ENCODE measurements at regions not wholly inside any gene's neighbourhood (a gene's known extent, or its start where the extent isn't known, plus 50 kb on each side); places are given as distances from the start of the nearest gene placed in this dataset.

DNA sequence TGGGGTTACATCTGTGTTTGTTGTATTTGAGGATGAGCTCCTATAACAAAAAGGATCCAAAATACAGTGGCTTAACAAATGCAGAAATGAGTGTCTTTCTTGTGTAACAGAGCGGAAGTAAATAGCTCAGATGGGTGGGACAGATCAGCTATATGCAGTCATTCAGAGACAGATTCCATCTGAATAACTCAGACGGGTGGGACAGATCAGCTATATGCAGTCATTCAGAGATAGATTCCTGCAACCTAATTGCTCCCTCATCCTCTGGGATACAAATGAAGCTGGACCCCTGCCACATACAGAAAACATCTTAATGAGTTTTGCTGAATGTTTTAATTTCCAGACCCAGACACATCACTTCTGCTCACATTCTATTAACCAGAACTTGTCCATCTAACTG is 332.3 kb downstream of the BCKDHB start:
- Histone ChIP-seq H3K4me3 (ENCODE audit: severe bottlenecking) (no peak overlapping the region), H3K27me3 (ENCODE audit: insufficient read depth, poor library complexity, severe bottlenecking) (no peaks in the 10 kb centered on the region), H3K36me3 (ENCODE audit: low read depth) (0 out of 2 replicates have a peak, but pooled peaks cover 7% of the 10 kb centered on the region), H3K9me3 (ENCODE audit: severe bottlenecking) (peaks cover 4% of the 10 kb centered on the region), H3K27ac (ENCODE audit: poor library complexity, severe bottlenecking) (peak overlapping the region; percentile 92), H3K4me1 (ENCODE audit: insufficient read depth, poor library complexity, severe bottlenecking) (peaks cover 27% of the 10 kb centered on the region)
- DNase-seq (ENCODE audit: low spot score) (no peak), ATAC-seq (ENCODE audit: low read depth) (peak; percentile 99)
- TF ChIP-seq, protein P1, sequence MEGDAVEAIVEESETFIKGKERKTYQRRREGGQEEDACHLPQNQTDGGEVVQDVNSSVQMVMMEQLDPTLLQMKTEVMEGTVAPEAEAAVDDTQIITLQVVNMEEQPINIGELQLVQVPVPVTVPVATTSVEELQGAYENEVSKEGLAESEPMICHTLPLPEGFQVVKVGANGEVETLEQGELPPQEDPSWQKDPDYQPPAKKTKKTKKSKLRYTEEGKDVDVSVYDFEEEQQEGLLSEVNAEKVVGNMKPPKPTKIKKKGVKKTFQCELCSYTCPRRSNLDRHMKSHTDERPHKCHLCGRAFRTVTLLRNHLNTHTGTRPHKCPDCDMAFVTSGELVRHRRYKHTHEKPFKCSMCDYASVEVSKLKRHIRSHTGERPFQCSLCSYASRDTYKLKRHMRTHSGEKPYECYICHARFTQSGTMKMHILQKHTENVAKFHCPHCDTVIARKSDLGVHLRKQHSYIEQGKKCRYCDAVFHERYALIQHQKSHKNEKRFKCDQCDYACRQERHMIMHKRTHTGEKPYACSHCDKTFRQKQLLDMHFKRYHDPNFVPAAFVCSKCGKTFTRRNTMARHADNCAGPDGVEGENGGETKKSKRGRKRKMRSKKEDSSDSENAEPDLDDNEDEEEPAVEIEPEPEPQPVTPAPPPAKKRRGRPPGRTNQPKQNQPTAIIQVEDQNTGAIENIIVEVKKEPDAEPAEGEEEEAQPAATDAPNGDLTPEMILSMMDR (IDR thresholded peaks at IDR 0.05; ENCODE audit: poor library complexity, severe bottlenecking), result no peak

- no peaks in the 10 kb centered on the region for H3K27me3 ChIP-seq (ENCODE audit: insufficient read depth, poor library complexity, severe bottlenecking)
- H3K36me3 ChIP-seq (ENCODE audit: low read depth), result 0 out of 2 replicates have a peak, but pooled peaks cover 7% of the 10 kb centered on the region
- ATAC-seq (ENCODE audit: low read depth) (no peak), DNase-seq (ENCODE audit: low spot score) (no peak)
- H3K9me3 ChIP-seq (ENCODE audit: severe bottlenecking), result peaks cover 4% of the 10 kb centered on the region
- peaks cover 27% of the 10 kb centered on the region for H3K4me1 ChIP-seq (ENCODE audit: insufficient read depth, poor library complexity, severe bottlenecking)
- H3K27ac ChIP-seq (ENCODE audit: poor library complexity, severe bottlenecking), result peak overlapping the region; percentile 92
- no peak overlapping the region for H3K4me3 ChIP-seq (ENCODE audit: severe bottlenecking)
- TF ChIP-seq, protein P1 (IDR thresholded peaks at IDR 0.05; ENCODE audit: poor library complexity, severe bottlenecking), result no peak
Measured at GRCh38 chr6:80437801-80438200, 331.3 kb downstream of the BCKDHB start.

- TF ChIP-seq, protein P1 (IDR thresholded peaks at IDR 0.05; ENCODE audit: poor library complexity, severe bottlenecking), result no peak
- 0 out of 2 replicates have a peak, but pooled peaks cover 7% of the 10 kb centered on the region for H3K36me3 ChIP-seq (ENCODE audit: low read depth)
- ATAC-seq (ENCODE audit: low read depth) (no peak), DNase-seq (ENCODE audit: low spot score) (no peak)
- peaks cover 27% of the 10 kb centered on the region for H3K4me1 ChIP-seq (ENCODE audit: insufficient read depth, poor library complexity, severe bottlenecking)
- peaks cover 4% of the 10 kb centered on the region for H3K9me3 ChIP-seq (ENCODE audit: severe bottlenecking)
- peak overlapping the region; percentile 92 for H3K27ac ChIP-seq (ENCODE audit: poor library complexity, severe bottlenecking)
- H3K4me3 ChIP-seq (ENCODE audit: severe bottlenecking), result no peak overlapping the region
- H3K27me3 ChIP-seq (ENCODE audit: insufficient read depth, poor library complexity, severe bottlenecking), result no peaks in the 10 kb centered on the region
Measured at GRCh38 chr6:80437221-80437620, 330.8 kb downstream of the BCKDHB start.

- Histone ChIP-seq H3K27me3 (ENCODE audit: insufficient read depth, poor library complexity, severe bottlenecking) (no peaks in the 10 kb centered on the region), H3K4me1 (ENCODE audit: insufficient read depth, poor library complexity, severe bottlenecking) (peaks cover 27% of the 10 kb centered on the region), H3K27ac (ENCODE audit: poor library complexity, severe bottlenecking) (no peak overlapping the region), H3K4me3 (ENCODE audit: severe bottlenecking) (no peak overlapping the region), H3K36me3 (ENCODE audit: low read depth) (0 out of 2 replicates have a peak, but pooled peaks cover 7% of the 10 kb centered on the region), H3K9me3 (ENCODE audit: severe bottlenecking) (peaks cover 4% of the 10 kb centered on the region)
- no peak for DNase-seq (ENCODE audit: low spot score)
- TF ChIP-seq, protein P1 (IDR thresholded peaks at IDR 0.05; ENCODE audit: poor library complexity, severe bottlenecking), result no peak
- ATAC-seq (ENCODE audit: low read depth), result no peak
Measured at GRCh38 chr6:80436663-80437062, 330.2 kb downstream of the BCKDHB start.

DNA sequence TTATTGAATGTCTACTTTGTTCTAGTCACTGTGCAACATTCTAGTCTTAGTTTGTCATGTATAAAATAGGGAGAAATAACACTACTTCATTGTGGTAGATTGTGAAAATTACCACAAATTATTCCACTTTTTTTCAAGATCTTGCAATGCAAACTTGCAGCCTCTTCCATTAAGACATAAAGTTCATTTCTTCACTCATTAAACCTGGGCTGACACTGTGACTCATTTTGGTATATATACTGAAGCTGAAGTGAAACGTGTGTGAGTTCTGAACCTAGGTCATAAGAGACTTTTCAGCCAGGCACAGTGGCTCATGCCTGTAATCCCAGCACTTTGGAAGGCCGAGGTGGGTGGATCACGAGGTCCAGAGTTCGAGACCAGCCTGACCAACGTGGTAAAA is 329.0 kb downstream of the BCKDHB start:
- Histone ChIP-seq H3K36me3 (ENCODE audit: low read depth) (0 out of 2 replicates have a peak, but pooled peaks cover 7% of the 10 kb centered on the region), H3K27ac (ENCODE audit: poor library complexity, severe bottlenecking) (no peak overlapping the region), H3K4me1 (ENCODE audit: insufficient read depth, poor library complexity, severe bottlenecking) (peaks cover 24% of the 10 kb centered on the region), H3K4me3 (ENCODE audit: severe bottlenecking) (no peak overlapping the region), H3K9me3 (ENCODE audit: severe bottlenecking) (peaks cover 4% of the 10 kb centered on the region), H3K27me3 (ENCODE audit: insufficient read depth, poor library complexity, severe bottlenecking) (no peaks in the 10 kb centered on the region)
- DNase-seq (ENCODE audit: low spot score) (no peak), ATAC-seq (ENCODE audit: low read depth) (no peak)
- TF ChIP-seq, protein P1 (IDR thresholded peaks at IDR 0.05; ENCODE audit: poor library complexity, severe bottlenecking), result no peak
